Fibroblast of mammary gland (primary cell): ENCODE measurements at regions not wholly inside any gene's neighbourhood (a gene's known extent, or its start where the extent isn't known, plus 50 kb on each side); places are given as distances from the start of the nearest gene placed in this dataset.

Experiments
- DNase-seq: peaks from one replicate; pipeline ENCODE4 v3.0.0-alpha.2; 2010; ENCODE audit warnings: low read depth
- H3K4me3 ChIP-seq: 2 replicates; pipeline ENCODE4 v1.5.1; 2011; ENCODE audit warnings: low read depth, mild to moderate bottlenecking, low read length, moderate library complexity; ENCODE audit not compliant: control insufficient read depth
- CTCF ChIP-seq: conservative IDR thresholded peaks from 2 replicates; pipeline ENCODE4 v1.5.1; 2011; ENCODE audit warnings: low read depth, low read length, inconsistent platforms; ENCODE audit not compliant: control insufficient read depth, insufficient read depth

GRCh38 chr18:30652387-30652786 is 390.2 kb downstream of the DSC3 start:
- no peak for TF ChIP-seq CTCF
- no peak overlapping the region for H3K4me3 ChIP-seq
- DNase-seq: no peak

GRCh38 chr18:30650499-30650898 is 392.0 kb downstream of the DSC3 start:
- H3K4me3 ChIP-seq: no peak overlapping the region
- DNase-seq: no peak
- TF ChIP-seq CTCF: no peak

GRCh38 chr18:30644158-30644557 is 398.4 kb downstream of the DSC3 start:
- TF ChIP-seq CTCF: no peak
- DNase-seq: no peak
- H3K4me3 ChIP-seq: no peak overlapping the region

GRCh38 chr18:30639361-30639760 is 403.2 kb downstream of the DSC3 start:
- H3K4me3 ChIP-seq: no peak overlapping the region
- no peak for TF ChIP-seq CTCF

GRCh38 chr18:30634249-30634648 is 408.3 kb downstream of the DSC3 start:
- H3K4me3 ChIP-seq: no peak overlapping the region
- no peak for DNase-seq
- TF ChIP-seq CTCF: no peak

More at GRCh38 chr18:30639361-30639760, 403.2 kb downstream of the DSC3 start:
- no peak for DNase-seq

GRCh38 chr18:30632071-30632698 is 410.4 kb downstream of the DSC3 start:
- TF ChIP-seq CTCF: no peak
- no peak for DNase-seq

GRCh38 chr18:30625961-30626360 is 416.6 kb downstream of the DSC3 start:
- no peak overlapping the region for H3K4me3 ChIP-seq
- no peak for TF ChIP-seq CTCF
- no peak for DNase-seq

More at GRCh38 chr18:30632071-30632698, 410.4 kb downstream of the DSC3 start:
- no peak overlapping the region for H3K4me3 ChIP-seq
